NCI-H1048 (cell line): ENCODE measurements at regions not wholly inside any gene's neighbourhood (a gene's known extent, or its start where the extent isn't known, plus 50 kb on each side); places are given as distances from the start of the nearest gene placed in this dataset.
"Not testable (repeated sequence)": the region's sequence is repeated elsewhere in the genome, so short reads cannot be mapped to it uniquely, and the experiment has no call there.

Experiments
- DNase-seq: peaks from one replicate; lab custom pipeline; 2025; lab: John Stamatoyannopoulos, UW

DNA sequence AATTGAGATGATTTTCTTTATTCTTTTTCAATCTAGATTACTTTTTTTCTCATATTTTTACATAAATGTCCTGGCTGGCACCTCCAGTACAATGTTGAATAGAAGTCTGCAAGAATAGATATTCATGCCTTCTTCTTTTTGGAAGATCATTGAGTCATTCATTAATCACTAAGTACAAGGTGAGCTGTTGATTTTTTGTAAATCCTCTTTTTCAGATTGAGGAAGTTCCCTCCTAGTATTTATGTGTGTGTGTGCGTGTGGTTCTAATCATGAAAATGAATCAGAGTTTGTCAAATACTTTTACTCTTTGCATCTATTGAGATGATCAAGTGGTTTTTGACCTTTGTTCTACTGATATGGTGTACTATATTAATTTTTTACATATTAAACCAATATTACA lies 859.3 kb downstream of the KCNT2 start:
- no peak for DNase-seq

DNA sequence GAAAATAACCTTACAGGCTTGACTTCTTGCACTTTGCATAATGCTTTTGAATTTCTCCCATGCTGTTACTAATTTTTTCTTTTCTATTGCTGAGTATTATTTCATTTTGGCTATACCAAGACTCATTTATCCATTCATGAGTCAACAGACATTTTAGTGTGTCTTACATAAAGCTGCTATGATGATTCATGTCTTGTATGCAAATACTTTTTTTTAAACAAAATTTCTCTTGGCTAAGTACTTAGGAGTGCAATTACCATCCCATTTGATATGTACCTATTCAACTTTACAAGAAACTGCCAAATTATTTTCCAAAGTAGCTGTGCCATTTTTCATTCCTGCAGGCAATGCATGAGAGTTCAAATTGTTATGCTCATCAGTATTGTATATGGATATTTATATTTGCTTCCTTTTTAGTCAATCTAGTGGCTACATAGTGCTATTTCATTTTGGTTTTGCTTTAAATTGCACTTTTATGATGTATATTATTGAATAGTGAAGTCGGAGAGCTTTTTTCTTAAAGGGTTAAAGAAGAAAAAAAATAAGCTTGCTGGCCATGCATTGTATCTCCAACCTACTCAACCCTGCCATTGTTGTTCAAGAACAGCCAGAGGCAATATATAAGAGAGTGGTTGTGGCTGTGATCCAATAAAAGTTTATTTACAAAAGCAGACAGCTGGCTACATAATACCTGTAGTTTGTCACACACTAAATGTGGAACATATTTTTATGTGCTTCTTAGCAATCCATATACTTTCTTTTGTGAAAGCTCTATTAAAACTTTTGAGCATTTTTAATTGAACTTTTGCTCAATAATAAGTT lies 862.8 kb downstream of the KCNT2 start:
- DNase-seq = peak; percentile 55

DNA sequence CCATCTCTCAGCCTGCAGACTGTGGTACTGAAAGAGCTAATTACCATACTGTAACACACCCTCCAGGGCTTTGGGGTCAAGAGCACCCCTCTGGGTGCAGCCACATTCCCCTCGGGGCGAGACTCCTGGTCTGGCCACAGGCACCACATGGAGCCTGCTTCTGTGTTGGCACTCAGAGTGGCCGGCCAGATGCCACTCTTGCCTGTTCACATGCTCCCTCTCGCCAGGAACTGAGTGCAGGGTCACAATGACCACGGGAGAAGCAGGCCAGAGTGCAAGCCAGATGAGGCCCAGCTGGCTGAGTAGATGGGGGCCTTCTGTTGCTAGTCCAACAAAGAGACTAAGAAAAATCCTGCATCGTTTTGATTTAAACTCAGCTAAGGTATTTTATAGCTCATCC lies 864.0 kb downstream of the KCNT2 start:
- no peak for DNase-seq

DNA sequence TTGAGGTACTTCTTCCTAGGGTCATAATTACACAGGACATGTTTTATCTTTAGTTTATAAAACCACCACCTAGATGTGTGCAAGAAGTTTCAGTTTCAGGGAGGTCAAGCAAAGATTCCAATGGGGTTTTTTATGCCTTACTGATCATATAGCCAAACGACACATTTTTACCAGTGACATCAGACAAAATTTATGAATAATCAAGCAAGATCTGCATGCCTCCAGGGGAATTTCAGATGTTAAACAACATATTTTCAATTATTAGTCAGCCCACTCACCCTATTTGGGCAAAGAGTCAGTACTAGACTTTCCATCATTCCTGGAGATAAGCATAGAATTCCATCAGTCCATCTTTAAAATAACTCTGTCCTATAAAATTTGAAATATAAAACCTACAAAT lies 867.4 kb downstream of the KCNT2 start:
- DNase-seq = no peak

DNA sequence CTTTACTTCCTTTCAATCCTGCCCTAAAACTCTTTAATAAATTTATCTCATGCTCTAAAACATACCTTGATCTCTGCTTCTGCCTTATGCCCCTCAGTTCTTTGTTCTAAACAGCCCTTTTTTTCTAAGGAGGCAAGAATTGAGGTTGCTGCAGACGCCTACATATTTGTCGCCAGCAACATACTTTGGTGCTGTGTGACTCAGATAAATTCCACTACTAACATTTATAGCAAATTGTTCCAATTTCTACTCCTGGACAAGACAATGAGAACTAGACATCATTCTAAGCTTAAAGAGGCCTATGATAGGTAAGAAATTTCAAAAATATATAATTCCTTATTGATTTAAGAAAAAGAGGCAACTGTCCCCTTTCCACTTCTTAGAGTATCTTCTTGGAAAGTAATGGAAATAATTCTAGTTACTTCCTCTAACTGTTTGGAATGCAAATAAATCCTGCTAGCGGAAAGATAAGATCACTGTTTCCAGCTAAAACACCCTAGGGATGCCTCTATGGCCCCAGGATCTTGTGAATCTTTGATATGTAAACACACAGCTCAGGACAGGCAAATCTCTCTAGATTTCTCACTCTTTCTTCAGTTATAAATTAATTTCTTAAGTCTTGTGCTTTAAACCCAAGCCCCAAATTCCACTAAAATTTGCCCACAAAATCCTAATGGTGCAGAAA lies 869.1 kb downstream of the KCNT2 start:
- DNase-seq = no peak

DNA sequence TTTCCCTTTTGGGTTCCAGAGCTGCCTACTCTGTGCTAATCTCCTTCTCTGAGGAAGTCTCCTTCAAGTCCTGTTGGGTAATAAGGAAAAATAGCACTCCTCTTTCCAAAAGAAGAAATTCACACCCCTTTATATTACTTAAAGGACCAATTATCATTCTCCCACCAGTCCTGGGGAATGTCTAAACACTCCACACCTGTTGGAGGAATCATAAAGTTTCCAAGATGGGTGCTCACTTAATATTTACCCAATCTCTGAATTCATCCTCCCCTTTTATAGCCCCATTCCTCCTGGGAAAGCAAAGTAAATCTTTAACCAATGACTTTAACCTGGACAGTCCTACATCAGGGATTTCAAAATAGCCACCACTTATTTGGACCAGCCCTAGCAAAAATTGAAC lies 873.1 kb downstream of the KCNT2 start:
- DNase-seq = no peak

DNA sequence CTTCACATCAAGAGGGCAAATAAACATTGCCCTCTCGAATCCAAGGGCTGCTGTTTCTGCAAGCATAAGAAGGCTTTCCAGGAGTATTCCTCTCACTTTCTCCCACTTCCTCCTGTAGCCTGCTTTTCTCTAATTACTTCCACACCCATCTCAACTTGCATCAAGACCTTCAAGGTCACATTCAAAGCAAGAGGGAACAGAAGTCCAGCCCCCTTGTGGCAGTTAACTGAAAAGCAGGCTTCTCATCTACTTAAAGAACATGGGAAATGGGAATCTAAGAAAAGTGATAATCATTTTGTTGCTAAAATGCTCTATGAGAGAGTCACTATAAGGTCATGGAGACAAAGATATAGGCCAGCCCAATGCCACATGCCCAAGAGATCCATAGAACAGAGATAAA lies 874.4 kb downstream of the KCNT2 start:
- DNase-seq = no peak

DNA sequence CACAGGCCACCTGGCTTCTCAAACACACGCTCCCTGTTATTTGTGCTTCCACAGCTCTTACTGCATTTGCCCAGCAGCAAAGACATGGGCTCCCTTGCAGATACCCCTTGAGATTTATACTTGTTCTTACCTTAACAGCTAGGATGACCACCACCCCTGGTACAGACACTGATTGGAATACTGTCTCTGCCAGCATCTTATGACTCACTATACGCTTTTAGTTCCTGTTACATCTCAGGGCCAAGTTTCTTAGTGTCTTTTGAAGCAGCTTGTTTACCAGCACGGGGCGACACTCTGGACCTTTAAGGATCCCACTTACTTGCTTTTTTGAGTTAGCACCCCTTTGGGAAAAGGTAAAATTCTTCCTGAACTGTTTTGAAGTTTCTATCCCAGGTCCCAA lies 874.8 kb downstream of the KCNT2 start:
- DNase-seq = no peak

DNA sequence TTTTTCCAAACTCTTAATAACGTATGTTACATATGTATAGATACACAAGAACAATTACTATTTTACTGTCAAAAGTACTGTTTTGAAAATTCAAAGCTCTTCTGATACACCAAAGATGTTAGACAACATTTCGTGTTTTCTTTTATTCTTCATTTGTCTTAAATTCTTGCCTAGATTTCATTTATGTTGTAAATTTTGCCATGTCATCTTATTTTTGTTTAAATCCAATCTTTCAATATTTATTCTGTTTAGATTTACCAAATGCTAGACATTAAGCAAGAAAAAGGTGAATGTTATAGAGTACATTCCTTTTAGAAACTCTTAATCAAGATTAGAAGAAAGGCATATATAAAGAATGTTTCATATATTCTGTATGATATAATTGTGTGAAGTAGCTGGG lies 876.9 kb downstream of the KCNT2 start:
- DNase-seq = no peak

DNA sequence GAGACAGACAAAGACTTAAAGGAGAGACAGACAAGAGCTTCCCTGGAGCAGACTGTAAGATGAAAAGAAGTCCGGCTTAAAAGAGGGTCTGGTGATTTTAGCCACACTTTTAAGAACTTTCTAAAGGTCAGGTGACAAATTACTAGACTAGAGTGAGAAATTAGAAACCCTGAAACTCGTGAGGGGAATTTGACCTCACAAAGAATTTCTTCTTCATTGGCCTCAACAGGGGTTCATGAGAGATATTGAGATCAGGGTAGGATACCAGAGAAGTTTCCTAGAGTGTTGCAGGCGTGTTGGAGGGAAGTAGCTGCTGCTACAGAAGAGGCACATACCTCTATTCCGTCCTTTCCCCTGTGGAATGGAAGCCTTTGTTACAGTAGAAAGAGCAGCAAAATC lies 884.4 kb downstream of the KCNT2 start:
- no peak for DNase-seq

DNA sequence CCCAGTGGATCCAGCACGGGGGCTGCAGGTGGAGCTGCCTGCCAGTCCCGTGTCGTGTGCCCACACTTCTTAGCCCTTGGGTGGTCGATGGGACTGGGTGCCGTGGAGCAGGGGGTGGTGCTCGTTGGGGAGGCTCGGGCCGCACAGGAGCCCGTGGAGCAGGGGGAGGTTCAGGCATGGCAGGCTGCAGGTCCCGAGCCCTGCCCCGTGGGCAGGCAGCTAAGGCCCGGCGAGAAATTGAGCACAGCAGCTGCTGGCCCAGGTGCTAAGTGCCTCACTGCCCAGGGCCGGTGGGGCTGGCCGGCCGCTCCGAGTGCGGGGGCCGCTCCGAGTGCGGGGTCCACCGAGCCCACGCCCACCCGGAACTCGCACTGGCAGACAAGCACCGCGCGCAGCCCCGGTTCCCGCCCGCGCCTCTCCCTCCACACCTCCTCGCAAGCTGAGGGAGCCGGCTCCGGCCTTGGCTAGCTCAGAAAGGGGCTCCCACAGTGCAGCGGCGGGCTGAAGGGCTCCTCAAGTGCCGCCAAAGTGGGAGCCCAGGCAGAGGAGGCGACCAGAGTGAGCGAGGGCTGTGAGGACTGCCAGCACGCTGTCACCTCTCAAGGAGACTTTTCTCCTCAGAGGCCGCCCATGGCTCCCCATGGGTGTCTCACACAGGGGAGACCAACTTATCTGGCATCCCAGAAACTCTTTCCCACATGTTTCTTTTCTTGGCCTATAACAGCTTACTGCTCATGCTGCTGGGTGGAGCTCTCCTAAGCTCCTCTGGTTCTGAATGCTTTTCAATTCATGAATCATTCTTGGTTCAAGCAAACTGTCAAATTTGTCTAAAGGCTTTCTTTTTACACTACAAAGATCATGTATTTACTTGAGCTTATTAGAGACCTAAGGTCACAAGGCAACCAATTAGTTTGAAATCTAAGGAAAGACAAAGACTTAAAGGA lies 885.1 kb downstream of the KCNT2 start:
- not testable (repeated sequence) for DNase-seq

DNA sequence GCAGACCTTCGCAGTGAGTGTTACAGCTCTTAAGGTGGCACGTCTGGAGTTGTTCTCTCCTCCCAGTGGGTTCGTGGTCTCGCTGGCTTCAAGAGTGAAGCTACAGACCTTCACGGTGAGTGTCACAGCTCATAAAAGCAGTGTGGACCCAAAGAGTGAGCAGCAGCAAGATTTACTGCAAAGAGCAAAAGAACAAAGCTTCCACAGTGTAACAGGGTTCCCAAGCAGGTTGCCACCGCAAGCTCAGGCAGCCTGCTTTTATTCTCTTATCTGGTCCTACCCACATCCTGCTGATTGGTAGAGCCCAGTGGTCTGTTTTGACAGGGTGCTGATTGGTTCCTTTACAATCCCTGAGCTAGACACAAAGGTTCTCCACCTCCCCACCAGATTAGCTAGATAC lies 886.1 kb downstream of the KCNT2 start:
- not testable (repeated sequence) for DNase-seq

DNA sequence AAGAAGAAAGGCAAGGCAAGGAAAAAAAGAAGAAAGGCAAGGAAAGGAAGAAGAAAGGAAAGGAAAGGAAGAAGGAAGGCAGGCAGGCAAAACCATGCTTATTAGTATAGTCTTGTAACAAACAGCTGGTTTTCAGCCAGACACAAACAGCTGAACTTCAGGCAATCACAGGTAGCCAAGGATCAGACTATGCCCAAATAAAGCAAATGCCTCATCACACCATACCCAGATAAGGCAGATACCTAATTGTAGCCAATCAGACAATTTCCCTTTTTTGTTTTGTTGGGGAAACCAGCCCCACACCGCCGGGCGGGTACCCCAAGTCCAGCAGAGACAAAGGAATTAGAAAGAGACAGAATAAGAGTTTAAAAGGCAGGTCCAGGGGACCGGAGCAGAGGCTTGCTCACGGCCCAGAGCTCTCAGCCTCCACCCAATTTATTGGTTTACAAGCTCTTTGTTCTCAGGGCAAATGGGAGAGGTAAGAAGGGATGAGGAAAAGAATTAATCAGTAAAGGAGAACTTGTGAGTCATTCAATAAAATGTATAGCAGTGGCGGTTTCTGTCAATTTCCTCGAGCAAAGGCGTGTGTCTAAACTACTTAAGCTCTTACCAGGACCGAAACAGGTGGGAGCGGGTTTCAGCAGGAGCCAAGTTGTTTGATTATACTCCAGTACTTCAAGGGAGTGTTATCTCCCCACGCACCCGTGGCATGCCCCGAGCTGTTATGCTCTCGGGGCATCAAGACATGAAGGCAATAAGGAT lies 886.8 kb downstream of the KCNT2 start:
- DNase-seq = no peak

DNA sequence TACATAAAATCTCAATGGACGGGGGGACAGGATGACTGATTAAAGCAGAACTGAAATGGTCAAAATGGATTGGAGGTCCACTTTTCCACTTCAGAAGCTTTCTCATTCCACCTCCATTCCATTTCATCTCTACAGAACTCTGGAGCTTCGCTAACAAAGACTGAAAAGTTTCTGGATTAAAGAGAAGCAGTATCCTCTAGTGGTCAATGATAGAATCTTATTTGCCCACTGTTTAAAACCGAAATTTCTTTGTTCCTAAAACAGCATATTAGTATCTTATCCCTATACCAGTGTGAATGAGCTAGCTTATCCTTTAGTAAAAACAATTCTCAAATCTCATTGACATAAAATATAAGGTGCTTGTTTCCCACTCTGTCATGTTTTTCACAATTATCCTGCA lies 890.6 kb downstream of the KCNT2 start:
- DNase-seq = no peak

DNA sequence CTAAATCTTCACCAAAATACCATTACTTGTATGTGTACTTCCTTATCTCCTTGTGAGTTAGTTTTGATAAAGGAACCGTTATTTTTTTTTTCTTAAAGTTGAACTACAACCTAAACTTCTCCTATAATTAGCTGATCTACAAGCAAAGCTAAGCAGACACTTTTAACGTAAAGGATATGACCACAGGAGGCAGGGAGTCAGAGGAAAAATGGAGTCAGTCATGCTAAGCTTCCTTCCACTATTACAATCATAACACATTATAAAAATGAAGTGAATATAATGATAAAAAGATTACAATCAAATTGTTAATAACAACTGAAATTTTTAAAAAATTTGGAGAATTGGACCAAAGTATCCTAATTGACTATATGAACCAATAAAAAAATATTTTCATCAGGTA lies 892.6 kb downstream of the KCNT2 start:
- DNase-seq = no peak

DNA sequence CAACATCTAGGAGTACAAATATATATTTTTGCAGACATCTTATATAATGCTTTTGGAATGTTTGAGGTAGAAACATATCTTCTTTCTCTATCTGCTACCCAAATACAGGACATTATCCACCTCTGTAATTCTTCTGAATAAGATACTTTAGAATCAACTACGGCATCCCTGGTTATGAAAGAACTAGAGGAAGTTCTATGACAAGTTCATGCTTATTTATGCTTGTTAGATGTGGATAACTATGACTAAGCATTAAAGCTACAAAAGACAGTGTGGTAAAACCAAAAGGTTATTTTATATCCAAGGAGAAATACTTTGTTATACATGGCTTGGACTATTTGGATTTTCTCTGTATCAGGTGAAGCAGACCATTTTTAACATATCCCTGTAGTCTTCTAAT lies 894.0 kb downstream of the KCNT2 start:
- DNase-seq = no peak

DNA sequence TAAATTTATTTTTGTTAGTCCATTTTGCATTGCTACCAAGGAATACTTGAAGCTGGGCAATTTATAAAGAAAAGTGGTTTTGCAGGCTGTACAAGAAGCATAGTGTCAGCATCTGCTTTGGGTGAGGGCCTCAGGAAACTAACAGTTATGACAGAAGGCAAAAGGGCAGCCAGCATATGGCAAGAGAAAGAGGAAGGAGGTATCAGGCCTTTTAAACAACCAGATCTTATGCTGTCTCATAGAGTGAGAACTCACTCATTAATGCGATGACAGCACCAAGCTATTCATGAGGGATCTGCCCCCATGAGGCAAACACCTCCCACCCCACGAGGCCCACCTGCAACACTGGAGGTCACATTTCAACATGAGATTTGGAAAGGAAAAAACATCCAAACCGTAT lies 898.4 kb downstream of the KCNT2 start:
- no peak for DNase-seq

DNA sequence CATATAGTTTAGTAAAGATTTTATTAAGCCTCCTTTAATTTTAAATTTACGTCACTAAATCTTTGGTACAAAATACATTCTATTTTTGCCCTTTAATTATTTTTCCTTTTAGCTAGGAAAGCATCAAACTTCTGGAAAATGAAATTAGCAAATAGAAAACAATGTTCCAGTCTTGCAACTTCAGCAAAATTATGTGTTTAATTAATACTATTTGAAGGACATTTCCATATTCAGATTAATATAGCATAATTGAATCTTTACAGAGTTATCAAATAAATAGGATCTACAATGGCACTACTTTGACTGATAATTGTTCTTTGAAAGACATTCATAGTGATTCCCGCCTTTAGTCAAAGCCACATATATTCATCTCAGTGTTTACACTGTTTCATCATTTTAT lies 904.2 kb downstream of the KCNT2 start:
- no peak for DNase-seq

DNA sequence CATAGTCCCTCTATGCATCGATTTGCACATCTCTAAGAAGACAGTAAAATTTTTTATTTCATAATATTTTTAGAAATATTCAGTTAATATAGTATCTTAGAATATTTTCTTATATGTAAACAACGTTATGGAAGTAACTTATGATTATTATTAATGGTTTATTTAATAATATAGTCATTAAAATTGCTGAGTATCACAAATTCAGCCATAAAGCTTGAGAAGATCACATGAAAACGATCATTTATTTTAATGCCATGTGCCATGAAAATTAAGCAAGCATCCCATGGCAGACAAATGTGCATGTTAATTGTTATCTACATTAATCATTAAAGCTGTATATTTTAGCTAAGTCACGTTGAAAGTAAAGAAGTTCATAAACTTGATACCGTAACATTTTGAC lies 907.1 kb downstream of the KCNT2 start:
- no peak for DNase-seq

DNA sequence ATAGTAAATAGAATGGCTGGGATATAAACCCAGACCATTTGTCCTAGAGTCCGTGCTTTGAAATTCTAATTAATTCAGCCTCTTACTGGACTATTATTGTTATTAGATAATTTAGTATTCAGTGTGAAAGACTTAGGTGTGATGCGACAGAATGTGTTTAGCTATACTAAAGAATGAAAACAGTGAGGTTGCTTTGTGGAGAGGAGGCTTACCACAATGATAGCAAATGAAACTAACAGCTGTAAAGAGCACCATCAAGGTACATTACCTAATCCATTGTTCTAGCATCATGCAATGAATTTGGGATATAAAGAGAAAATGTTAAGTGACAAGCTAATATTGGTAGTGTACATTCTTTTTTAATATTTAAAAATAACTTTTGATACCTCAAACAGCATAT lies 911.1 kb downstream of the KCNT2 start:
- DNase-seq = no peak

DNA sequence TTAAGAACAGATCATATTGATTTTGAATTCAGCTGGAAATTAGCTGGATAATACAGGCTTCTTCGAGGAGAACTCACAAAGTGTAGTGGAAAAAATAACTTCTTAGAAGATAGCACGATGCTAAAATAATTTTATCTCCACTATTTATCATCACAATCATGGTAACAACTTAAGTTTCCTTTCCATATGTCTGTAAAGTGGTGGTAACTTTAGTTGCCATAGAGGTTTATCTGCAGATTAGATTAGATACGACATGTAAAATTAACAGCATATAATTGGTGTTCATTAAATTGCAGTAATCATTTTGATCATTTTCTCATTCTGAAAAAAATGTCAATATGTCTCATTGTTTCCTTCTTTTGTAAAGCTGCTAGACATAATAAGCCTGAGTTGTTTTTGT lies 921.5 kb downstream of the KCNT2 start:
- no peak for DNase-seq

DNA sequence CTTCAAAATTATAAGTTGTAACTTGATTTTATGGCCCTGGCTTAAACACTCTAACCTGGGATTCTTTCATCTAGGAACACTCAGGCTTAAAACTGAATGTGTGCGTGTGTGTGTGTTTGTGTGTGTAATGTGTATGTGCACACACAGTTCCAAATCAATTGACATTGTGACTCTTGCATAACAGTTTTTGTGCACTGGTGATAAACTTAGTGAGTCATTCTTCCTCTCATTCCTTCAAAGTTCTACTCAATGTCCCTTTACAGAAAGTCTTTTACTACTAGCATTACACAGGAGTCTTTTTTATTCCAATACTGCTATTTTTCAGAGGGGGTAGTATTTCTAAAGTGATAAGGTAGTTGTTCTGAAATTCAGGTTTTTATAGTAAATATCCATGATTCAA lies 943.6 kb downstream of the KCNT2 start:
- DNase-seq = no peak
